Activated CD4-positive, alpha-beta T cell treated with anti-CD3 and anti-CD28 coated beads, Interleukin-2, amount 10 ng/mL, durations not matched to agents 7 days and 5 days (primary cell): ENCODE measurements at regions not wholly inside any gene's neighbourhood (a gene's known extent, or its start where the extent isn't known, plus 50 kb on each side); places are given as distances from the start of the nearest gene placed in this dataset.

Source experiments
- CTCF ChIA-PET: fragments of 350-600 bp; sonication (Branson Sonifier 250); formaldehyde crosslinking; loops from one replicate; lab custom pipeline; 2021; ENCODE audit warnings: antibody characterized with exemption; lab: Charles Lee
- POLR2A ChIA-PET: fragments of 350-600 bp; sonication (Branson Sonifier 250); formaldehyde crosslinking; loops from one replicate; lab custom pipeline; 2021; ENCODE audit warnings: antibody characterized with exemption; lab: Charles Lee
- DNase-seq: peaks from one replicate; pipeline ENCODE4 v3.0.0-alpha.2; 2020
- H3K27ac Mint-ChIP-seq: one replicate; pipeline ENCODE4 v1.8.0; 2021; ENCODE audit warnings: mild to moderate bottlenecking, moderate library complexity, mixed read lengths
- H3K27me3 Mint-ChIP-seq: one replicate; pipeline ENCODE4 v1.8.0; 2021; ENCODE audit warnings: mixed read lengths
- H3K36me3 Mint-ChIP-seq: one replicate; pipeline ENCODE4 v1.8.0; 2021; ENCODE audit warnings: low read depth, mixed read lengths
- H3K4me1 Mint-ChIP-seq: one replicate; pipeline ENCODE4 v1.8.0; 2021; ENCODE audit warnings: mixed read lengths
- H3K4me3 Mint-ChIP-seq: one replicate; pipeline ENCODE4 v1.8.0; 2021; ENCODE audit warnings: mild to moderate bottlenecking, moderate library complexity, mixed read lengths
- H3K9me3 Mint-ChIP-seq: one replicate; pipeline ENCODE4 v1.8.0; 2021; ENCODE audit warnings: mixed read lengths

DNA sequence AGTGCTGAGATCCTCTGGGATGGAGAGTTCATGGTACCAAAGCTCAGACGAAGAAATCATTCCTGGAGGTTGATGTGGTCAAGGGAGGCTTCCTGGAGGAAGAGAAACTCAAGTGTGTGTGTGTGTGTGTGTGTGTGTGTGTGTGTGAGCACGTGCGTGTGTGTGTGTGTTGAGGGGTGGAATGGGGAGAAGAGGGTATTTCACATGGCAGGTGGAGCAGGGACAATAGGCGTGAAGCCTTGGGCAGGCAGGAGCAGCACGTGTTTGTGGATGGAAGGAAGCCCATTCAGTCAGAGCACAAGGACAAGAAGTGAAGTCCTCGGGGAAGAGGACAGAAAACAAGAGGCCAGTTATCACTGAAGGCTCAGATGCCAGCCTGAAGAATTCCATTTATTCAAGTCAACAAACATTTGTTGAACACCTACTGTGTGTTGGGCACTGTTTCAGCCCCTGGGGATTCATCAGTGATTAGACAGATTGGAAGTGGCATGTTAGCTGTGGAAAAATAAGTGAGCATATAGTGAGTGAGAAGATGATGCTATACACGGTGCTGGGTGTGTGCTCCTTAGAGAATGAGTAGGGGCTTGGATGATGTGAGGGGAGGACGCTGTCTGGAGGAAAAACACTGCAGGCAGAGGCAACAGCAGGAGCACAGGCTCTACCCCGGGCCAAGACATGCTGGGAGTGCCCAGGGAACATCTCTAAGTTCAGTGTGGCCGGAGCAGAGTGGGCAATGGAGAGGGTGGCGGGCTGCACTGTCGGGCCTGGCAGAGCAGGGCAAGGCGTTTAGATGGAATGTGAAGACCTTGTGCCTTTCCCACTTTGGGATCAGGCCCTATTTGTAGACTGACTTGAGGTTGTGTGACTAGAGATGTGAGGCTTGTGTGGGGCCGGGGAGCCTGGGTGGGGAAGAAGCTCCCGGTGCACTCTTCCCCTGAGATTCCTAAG is 267.1 kb downstream of the CBLN1 start:
- ChIA-PET CTCF (interaction anchor here (0.6 kb wide), 1 partner anchor 829 kb away, joined by 3 read pairs; no protein-coding TSS in a partner anchor), POLR2A (no interaction called here)
- H3K9me3 Mint-ChIP-seq, result peaks cover 2% of the 10 kb centered on the region
- no peak overlapping the region for H3K27ac Mint-ChIP-seq
- DNase-seq, result no peak
- no peaks in the 10 kb centered on the region for H3K27me3 Mint-ChIP-seq
- no peak overlapping the region for H3K4me3 Mint-ChIP-seq
- no peaks in the 10 kb centered on the region for H3K4me1 Mint-ChIP-seq
- H3K36me3 Mint-ChIP-seq, result no peaks in the 10 kb centered on the region

- ChIA-PET CTCF (interaction anchor here (0.6 kb wide), 1 partner anchor 828 kb away, joined by 3 read pairs; no protein-coding TSS in a partner anchor), POLR2A (no interaction called here)
- DNase-seq, result no peak
- Mint-ChIP-seq H3K36me3 (no peaks in the 10 kb centered on the region), H3K9me3 (peaks cover 2% of the 10 kb centered on the region), H3K27me3 (no peaks in the 10 kb centered on the region), H3K4me3 (no peak overlapping the region), H3K27ac (no peak overlapping the region), H3K4me1 (no peaks in the 10 kb centered on the region)
Observed at GRCh38 chr16:49013727-49014080, 267.9 kb downstream of the CBLN1 start.

DNA sequence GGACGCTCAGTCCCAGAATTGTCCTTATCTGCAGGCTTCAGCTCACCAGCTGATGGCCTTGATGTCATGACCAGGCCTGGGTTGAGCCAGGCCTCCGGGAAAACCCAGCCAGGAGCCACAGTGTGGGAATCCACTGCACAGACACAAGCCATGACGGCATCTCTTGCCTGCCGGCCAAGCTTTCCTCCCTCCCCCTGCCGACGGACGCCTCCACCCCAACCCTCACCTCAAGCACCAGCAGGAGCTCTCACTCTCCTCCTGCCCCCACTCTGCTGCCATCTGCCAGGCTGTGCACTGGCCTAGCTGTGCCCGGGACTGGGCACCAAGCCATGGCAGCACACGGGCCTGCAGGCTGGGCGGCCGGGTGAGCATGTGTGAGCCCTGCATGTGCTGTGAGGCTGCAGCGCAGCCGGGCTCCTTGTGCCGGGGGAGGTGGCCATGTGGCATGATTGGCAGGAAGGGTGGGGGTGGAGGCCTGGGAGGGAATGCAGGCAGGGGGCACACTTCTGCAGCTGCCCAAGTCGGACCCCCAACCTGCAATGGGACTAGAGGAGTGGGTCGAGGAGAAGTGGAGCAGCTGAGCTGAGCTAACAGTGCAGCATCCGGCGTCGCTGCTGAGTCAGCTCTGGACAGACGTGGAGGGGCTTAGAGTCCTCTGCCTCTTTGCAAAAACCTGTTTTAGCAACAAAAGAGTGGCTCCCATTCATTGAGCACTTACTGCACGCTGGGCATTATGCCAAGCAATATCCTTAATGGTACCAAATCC is 268.5 kb downstream of the CBLN1 start:
- no peak for DNase-seq
- Mint-ChIP-seq H3K9me3 (peaks cover 2% of the 10 kb centered on the region), H3K4me1 (no peaks in the 10 kb centered on the region), H3K27ac (no peak overlapping the region), H3K27me3 (no peaks in the 10 kb centered on the region), H3K36me3 (no peaks in the 10 kb centered on the region), H3K4me3 (no peak overlapping the region)
- POLR2A ChIA-PET, result no interaction called here
- CTCF ChIA-PET, result no interaction called here

- H3K4me3 Mint-ChIP-seq, result no peak overlapping the region
Observed at GRCh38 chr16:49011901-49012300, 269.7 kb downstream of the CBLN1 start.

DNA sequence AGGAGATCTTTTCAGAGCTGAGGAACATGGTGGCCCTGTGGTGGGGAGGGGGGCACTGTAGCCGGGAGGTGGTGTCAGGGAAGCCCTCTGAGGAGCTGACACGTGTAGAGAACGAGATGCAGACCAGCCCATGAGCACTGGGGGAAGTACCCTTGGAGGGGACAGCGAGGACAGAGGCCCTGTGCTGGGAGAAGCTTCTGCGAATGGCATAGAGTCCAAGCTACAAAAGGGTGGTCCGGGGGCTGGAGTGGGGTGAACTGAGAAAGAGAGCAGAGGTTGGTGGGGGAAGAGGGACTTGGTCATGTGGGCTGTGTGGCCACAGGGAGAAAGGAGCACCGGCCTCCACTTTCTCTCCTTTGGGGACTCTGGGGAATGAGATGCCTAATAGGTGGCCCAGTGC is 270.8 kb downstream of the CBLN1 start:
- Mint-ChIP-seq H3K27me3 (no peaks in the 10 kb centered on the region), H3K9me3 (peaks cover 2% of the 10 kb centered on the region), H3K36me3 (no peaks in the 10 kb centered on the region), H3K4me1 (no peaks in the 10 kb centered on the region), H3K27ac (no peak overlapping the region), H3K4me3 (no peak overlapping the region)
- ChIA-PET CTCF (no interaction called here), POLR2A (no interaction called here)
- no peak for DNase-seq

More at GRCh38 chr16:49011901-49012300, 269.7 kb downstream of the CBLN1 start:
- Mint-ChIP-seq H3K36me3 (no peaks in the 10 kb centered on the region), H3K27me3 (no peaks in the 10 kb centered on the region), H3K27ac (no peak overlapping the region), H3K9me3 (peaks cover 2% of the 10 kb centered on the region), H3K4me1 (no peaks in the 10 kb centered on the region)
- no peak for DNase-seq
- POLR2A ChIA-PET, result no interaction called here
- CTCF ChIA-PET, result no interaction called here

DNA sequence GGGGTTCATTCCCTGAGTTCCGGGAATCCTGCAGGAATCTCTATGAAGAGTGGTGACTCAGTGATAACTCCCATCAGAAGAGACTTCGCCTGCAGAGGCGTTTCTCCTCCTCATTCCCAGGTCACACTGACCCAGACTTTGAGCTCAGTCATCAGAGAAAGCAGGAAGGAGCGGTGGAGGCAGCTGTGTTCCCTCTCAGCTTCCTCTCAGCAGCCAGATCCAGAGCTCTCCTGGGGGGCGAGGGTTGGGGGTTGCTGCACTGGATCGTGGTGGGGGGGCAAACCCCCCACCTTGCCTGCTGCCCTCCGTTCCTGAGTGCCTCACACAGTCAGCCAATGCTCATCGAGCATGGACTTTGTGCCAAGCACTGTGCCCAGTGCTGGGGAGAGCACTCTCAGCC is 271.2 kb downstream of the CBLN1 start:
- CTCF ChIA-PET, result no interaction called here
- no peaks in the 10 kb centered on the region for H3K27me3 Mint-ChIP-seq
- H3K36me3 Mint-ChIP-seq, result no peaks in the 10 kb centered on the region
- no peak overlapping the region for H3K4me3 Mint-ChIP-seq
- no peaks in the 10 kb centered on the region for H3K4me1 Mint-ChIP-seq
- no peak overlapping the region for H3K27ac Mint-ChIP-seq
- peaks cover 2% of the 10 kb centered on the region for H3K9me3 Mint-ChIP-seq
- no peak for DNase-seq
- POLR2A ChIA-PET, result no interaction called here

DNA sequence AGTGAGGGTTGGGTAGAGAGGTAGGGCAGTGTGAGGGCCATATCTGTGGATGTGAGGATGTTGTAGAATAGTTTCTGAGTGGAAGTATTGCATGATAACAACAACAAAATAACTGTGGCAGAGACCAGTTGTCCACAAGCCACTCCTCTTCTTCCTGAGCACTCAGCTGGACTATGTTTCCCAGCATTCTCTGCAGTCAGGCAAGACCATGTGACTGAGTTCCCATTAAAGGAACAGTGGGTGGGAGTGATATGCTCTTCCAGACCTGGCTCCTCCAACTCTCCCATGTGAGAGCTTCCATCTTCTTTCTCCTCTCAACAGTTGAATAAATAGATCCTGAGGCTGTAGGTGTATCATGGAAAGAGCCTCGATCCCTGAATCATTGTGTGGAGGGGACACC is 272.4 kb downstream of the CBLN1 start:
- Mint-ChIP-seq H3K27me3 (no peaks in the 10 kb centered on the region), H3K4me3 (no peak overlapping the region), H3K4me1 (no peaks in the 10 kb centered on the region), H3K27ac (no peak overlapping the region), H3K36me3 (no peaks in the 10 kb centered on the region), H3K9me3 (peaks cover 2% of the 10 kb centered on the region)
- no peak for DNase-seq
- CTCF ChIA-PET, result no interaction called here
- POLR2A ChIA-PET, result no interaction called here

DNA sequence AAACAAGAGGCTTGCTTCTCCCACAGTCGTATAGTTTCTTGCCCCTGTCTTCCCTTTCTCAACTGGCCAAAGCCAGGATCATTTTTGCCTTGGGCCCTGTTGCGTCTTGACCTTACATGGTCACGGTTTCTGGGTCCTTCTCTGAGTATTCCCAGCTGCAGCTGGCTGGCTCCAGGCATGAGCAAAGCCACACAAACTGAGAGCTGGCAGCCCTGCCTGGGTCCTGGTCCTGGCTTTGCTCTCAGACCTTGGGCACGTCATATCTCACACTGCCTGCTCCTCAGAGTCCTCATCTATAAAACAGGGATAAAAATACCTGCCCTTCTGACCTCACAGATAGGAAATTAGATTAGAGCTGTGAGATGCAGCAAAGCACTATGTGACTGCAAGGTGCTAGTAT is 277.6 kb downstream of the CBLN1 start:
- H3K36me3 Mint-ChIP-seq, result no peaks in the 10 kb centered on the region
- no peaks in the 10 kb centered on the region for H3K27me3 Mint-ChIP-seq
- no peaks in the 10 kb centered on the region for H3K9me3 Mint-ChIP-seq
- H3K4me1 Mint-ChIP-seq, result no peaks in the 10 kb centered on the region
- no peak for DNase-seq
- ChIA-PET POLR2A (no interaction called here), CTCF (no interaction called here)
- H3K27ac Mint-ChIP-seq, result no peak overlapping the region
- H3K4me3 Mint-ChIP-seq, result no peak overlapping the region

GRCh38 chr16:49003022-49003421 is 278.6 kb downstream of the CBLN1 start:
- no peaks in the 10 kb centered on the region for H3K4me1 Mint-ChIP-seq
- CTCF ChIA-PET, result no interaction called here
- POLR2A ChIA-PET, result no interaction called here
- H3K9me3 Mint-ChIP-seq, result no peaks in the 10 kb centered on the region
- no peaks in the 10 kb centered on the region for H3K36me3 Mint-ChIP-seq
- no peak overlapping the region for H3K27ac Mint-ChIP-seq
- no peak for DNase-seq
- H3K27me3 Mint-ChIP-seq, result no peaks in the 10 kb centered on the region
- no peak overlapping the region for H3K4me3 Mint-ChIP-seq

- H3K4me1 Mint-ChIP-seq, result no peaks in the 10 kb centered on the region
- ChIA-PET POLR2A (no interaction called here), CTCF (no interaction called here)
- no peak overlapping the region for H3K27ac Mint-ChIP-seq
- H3K9me3 Mint-ChIP-seq, result no peaks in the 10 kb centered on the region
- H3K27me3 Mint-ChIP-seq, result no peaks in the 10 kb centered on the region
- no peaks in the 10 kb centered on the region for H3K36me3 Mint-ChIP-seq
- no peak overlapping the region for H3K4me3 Mint-ChIP-seq
- DNase-seq, result no peak
Observed at GRCh38 chr16:49000594-49000993, 281.0 kb downstream of the CBLN1 start.

GRCh38 chr16:48999508-48999907 is 282.1 kb downstream of the CBLN1 start:
- Mint-ChIP-seq H3K36me3 (no peaks in the 10 kb centered on the region), H3K27ac (no peak overlapping the region)

DNA sequence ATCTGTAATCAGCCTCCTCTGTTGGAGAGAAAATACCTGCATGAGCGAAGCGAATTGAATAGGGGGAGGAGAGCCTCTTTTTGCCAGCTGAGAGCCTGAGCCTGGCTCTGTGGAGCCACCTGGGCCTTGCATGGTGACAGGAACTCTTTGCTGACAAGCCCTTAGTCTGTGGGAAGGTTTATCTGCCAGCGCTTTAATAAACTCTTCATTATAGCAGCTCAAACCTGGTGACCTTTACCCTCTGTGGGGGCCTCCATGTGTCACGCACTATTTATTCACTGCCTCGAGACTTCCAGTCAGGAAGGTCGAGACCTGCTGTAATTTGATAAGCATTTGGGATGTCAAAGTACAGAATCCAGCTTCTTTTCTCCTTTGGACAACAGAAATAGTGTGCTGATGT is 282.6 kb downstream of the CBLN1 start:
- POLR2A ChIA-PET, result no interaction called here
- H3K4me3 Mint-ChIP-seq, result no peak overlapping the region
- no peaks in the 10 kb centered on the region for H3K9me3 Mint-ChIP-seq
- no peak for DNase-seq
- no peaks in the 10 kb centered on the region for H3K4me1 Mint-ChIP-seq
- no peaks in the 10 kb centered on the region for H3K27me3 Mint-ChIP-seq
- H3K27ac Mint-ChIP-seq, result no peak overlapping the region
- CTCF ChIA-PET, result no interaction called here
- H3K36me3 Mint-ChIP-seq, result no peaks in the 10 kb centered on the region

More at GRCh38 chr16:48999508-48999907, 282.1 kb downstream of the CBLN1 start:
- no peaks in the 10 kb centered on the region for H3K9me3 Mint-ChIP-seq
- DNase-seq, result no peak
- no peaks in the 10 kb centered on the region for H3K27me3 Mint-ChIP-seq
- H3K4me3 Mint-ChIP-seq, result no peak overlapping the region
- ChIA-PET CTCF (no interaction called here), POLR2A (no interaction called here)
- no peaks in the 10 kb centered on the region for H3K4me1 Mint-ChIP-seq

GRCh38 chr16:48997946-48998345 is 283.7 kb downstream of the CBLN1 start:
- H3K4me1 Mint-ChIP-seq, result no peaks in the 10 kb centered on the region
- H3K9me3 Mint-ChIP-seq, result no peaks in the 10 kb centered on the region
- H3K27ac Mint-ChIP-seq, result no peak overlapping the region
- ChIA-PET POLR2A (no interaction called here), CTCF (no interaction called here)
- H3K4me3 Mint-ChIP-seq, result no peak overlapping the region
- H3K27me3 Mint-ChIP-seq, result no peaks in the 10 kb centered on the region
- no peak for DNase-seq
- no peaks in the 10 kb centered on the region for H3K36me3 Mint-ChIP-seq
